GM12878 (cell line): ENCODE measurements at regions not wholly inside any gene's neighbourhood (a gene's known extent, or its start where the extent isn't known, plus 50 kb on each side); places are given as distances from the start of the nearest gene placed in this dataset.

ENCODE experiments used
- ATAC-seq: fragments of 200-7000 bp; cut with Tn5 transposase; 3 replicates; pipeline ENCODE4 v1.9.1; 2020; ENCODE audit warnings: mild to moderate bottlenecking, moderate library complexity
- BruUV-seq: library from RNA; stranded (reverse); fragments of 400-500 nt; replicated peaks from 2 replicates; lab custom pipeline; 2021; lab: Mats Ljungman, UMichigan
- CTCF ChIA-PET: fragments of 300-600 bp; sonication (Branson Sonifier 250); formaldehyde crosslinking; extraction: SDS; loops from one replicate; lab custom pipeline; 2021; ENCODE audit warnings: inconsistent platforms; lab: Yijun Ruan, JAX
- POLR2A ChIA-PET: fragments of 350-600 bp; formaldehyde crosslinking; extraction: SDS; loops from one replicate; lab custom pipeline; 2021; ENCODE audit warnings: inconsistent platforms; lab: Charles Lee
- RAD21 ChIA-PET: fragments of 300-600 bp; sonication (Branson Sonifier 250); formaldehyde crosslinking; loops from one replicate; lab custom pipeline; 2023; ENCODE audit warnings: antibody characterized with exemption; ENCODE audit not compliant: unreplicated experiment; lab: Charles Lee
- SMC1A ChIA-PET: fragments of 300-600 bp; sonication (Branson Sonifier 250); formaldehyde crosslinking; loops from one replicate; lab custom pipeline; 2023; ENCODE audit not compliant: unreplicated experiment, uncharacterized antibody; lab: Charles Lee
- DNase-seq: peaks from one replicate; pipeline ENCODE4 v3.0.0-alpha.2; 2011; ENCODE audit warnings: low read depth, low spot score
- FAIRE-seq: peaks from 3 replicates; lab custom pipeline; 2011; peaks lifted over from hg19 to GRCh38; lab: Jason Lieb, UNC
- H2AFZ ChIP-seq: 2 replicates; pipeline ENCODE4 v1.6.0; 2011; ENCODE audit warnings: low read depth, low read length, control low read depth; ENCODE audit not compliant: control insufficient read depth
- H3K27ac ChIP-seq: 2 replicates; pipeline ENCODE4 v1.5.1; 2011; ENCODE audit warnings: control low read depth; ENCODE audit not compliant: control insufficient read depth, insufficient read depth
- H3K27me3 ChIP-seq, 2 experiments: replicated peaks in 1 of 2; 2 replicates each; pipeline versions ENCODE4 v1.6.0 to v1.6.1; 2011; ENCODE audit warnings: low read length in 1 of 2; ENCODE audit not compliant: control insufficient read depth in 2 of 2, insufficient read depth in 2 of 2
- H3K36me3 ChIP-seq, 2 experiments: 2 replicates each; pipeline ENCODE4 v1.5.1; 2011; ENCODE audit warnings: low read length in 1 of 2; ENCODE audit not compliant: control insufficient read depth in 2 of 2, insufficient read depth in 2 of 2
- H3K4me1 ChIP-seq: 2 replicates; pipeline ENCODE4 v1.6.1; 2011; ENCODE audit warnings: mild to moderate bottlenecking, low read length, moderate library complexity, mixed read lengths; ENCODE audit not compliant: control insufficient read depth, insufficient read depth
- H3K4me2 ChIP-seq: 2 replicates; pipeline ENCODE4 v1.6.0; 2011; ENCODE audit warnings: control low read depth; ENCODE audit not compliant: control insufficient read depth, insufficient read depth
- H3K4me3 ChIP-seq: fragments of 200-600 bp; sonication (generic); 2 replicates; pipeline ENCODE4 v1.5.1; 2016
- H3K79me2 ChIP-seq: 2 replicates; pipeline ENCODE4 v1.6.0; 2011; ENCODE audit warnings: low read length; ENCODE audit not compliant: control insufficient read depth, insufficient read depth
- H3K9ac ChIP-seq: 2 replicates; pipeline ENCODE4 v1.8.0; 2011; ENCODE audit warnings: low read length, control low read depth, mixed read lengths; ENCODE audit not compliant: control insufficient read depth, insufficient read depth
- H3K9me3 ChIP-seq: replicated peaks from 3 replicates; pipeline ENCODE4 v1.5.1; 2011; ENCODE audit warnings: mild to moderate bottlenecking, low read length; ENCODE audit not compliant: control insufficient read depth, insufficient read depth
- H4K20me1 ChIP-seq: 2 replicates; pipeline ENCODE4 v1.6.0; 2011; ENCODE audit not compliant: control insufficient read depth, insufficient read depth
- BCL11A ChIP-seq: IDR thresholded peaks from 2 replicates; pipeline ENCODE4 v1.6.1; 2011; ENCODE audit warnings: low read depth, low read length
- BHLHE40 ChIP-seq, 2 experiments: fragments of 450-650 bp in 1 of 2; IDR thresholded peaks; 2 replicates each; pipeline ENCODE4 v1.6.1; 2011 to 2017; ENCODE audit warnings: low read depth in 2 of 2, borderline replicate concordance in 1 of 2, improper control_type of control experiment in 1 of 2, low read length in 1 of 2, mild to moderate bottlenecking in 1 of 2
- BMI1 ChIP-seq: fragments of 450-650 bp; IDR thresholded peaks from 2 replicates; pipeline ENCODE4 v1.6.1; 2016; ENCODE audit warnings: mild to moderate bottlenecking, moderate library complexity, borderline replicate concordance
- CREM ChIP-seq: IDR thresholded peaks from 2 replicates; pipeline ENCODE4 v1.6.1; 2014; ENCODE audit warnings: antibody characterized with exemption, low read depth
- NBN ChIP-seq: fragments of 450-650 bp; IDR thresholded peaks from 2 replicates; pipeline ENCODE4 v1.6.1; 2016
- NFYB ChIP-seq: IDR thresholded peaks from 2 replicates; pipeline ENCODE4 v1.6.1; 2011; ENCODE audit warnings: low read depth, mild to moderate bottlenecking, low read length, improper control_type of control experiment, moderate library complexity; ENCODE audit not compliant: insufficient read depth
- RAD21 ChIP-seq: IDR thresholded peaks from 2 replicates; pipeline ENCODE4 v1.6.1; 2011; ENCODE audit warnings: mild to moderate bottlenecking, low read depth, low read length, moderate library complexity; ENCODE audit not compliant: insufficient read depth
- RCOR1 ChIP-seq: conservative IDR thresholded peaks from 2 replicates; pipeline ENCODE4 v1.6.1; 2012; ENCODE audit warnings: low read depth, low read length, improper control_type of control experiment
- RFX5 ChIP-seq: IDR thresholded peaks from 2 replicates; pipeline ENCODE4 v1.6.1; 2011; ENCODE audit warnings: low read depth, low read length, improper control_type of control experiment
- SMARCA5 ChIP-seq: fragments of 450-650 bp; IDR thresholded peaks from 2 replicates; pipeline ENCODE4 v1.6.1; 2017; ENCODE audit warnings: mild to moderate bottlenecking
- SP1 ChIP-seq: IDR thresholded peaks from one replicate; pipeline ENCODE4 v1.6.1; 2011; ENCODE audit warnings: low read depth, low read length
- SREBF2 ChIP-seq: IDR thresholded peaks from 2 replicates; pipeline ENCODE4 v1.6.1; 2012; ENCODE audit warnings: mild to moderate bottlenecking, low read length
- WRNIP1 ChIP-seq: IDR thresholded peaks from 2 replicates; pipeline ENCODE4 v1.6.1; 2011; ENCODE audit warnings: low read depth, low read length, improper control_type of control experiment, borderline replicate concordance
- ZNF274 ChIP-seq: IDR thresholded peaks from one replicate; pipeline ENCODE4 v1.8.0; 2011; ENCODE audit not compliant: insufficient read length, insufficient read depth
- ZZZ3 ChIP-seq: IDR thresholded peaks from 2 replicates; pipeline ENCODE4 v1.6.1; 2011; ENCODE audit warnings: low read depth; ENCODE audit not compliant: control insufficient read depth, insufficient read length
- WGBS: methylation state at CpG from one replicate; pipeline ENCODE4 v1.1.6; 2016; ENCODE audit warnings: low lambda C conversion rate; ENCODE audit not compliant: insufficient replicate concordance, insufficient coverage; ENCODE audit errors: missing lambda C conversion rate; 5-methylcytosine and 5-hydroxymethylcytosine counted together
- in situ Hi-C: fragments of 300-500 bp; cut with MboI; formaldehyde crosslinking; loops from 9 replicates; pipeline ENCODE4 v1.14.3; 2018; ENCODE audit warnings: mixed read lengths
- intact Hi-C: fragments of 100-400 bp; cut with micrococcal nuclease; formaldehyde crosslinking; loops from one replicate; pipeline ENCODE4 v1.14.2; 2022; ENCODE audit not compliant: unreplicated experiment
- TF ChIP-seq, protein P1 (sequence below), 3 experiments: IDR thresholded peaks in 2 of 3; conservative IDR thresholded peaks in 1 of 3; 2 replicates each; pipeline ENCODE4 v1.5.1; 2011; ENCODE audit warnings: low read depth in 3 of 3, low read length in 3 of 3, mild to moderate bottlenecking in 3 of 3, control low read depth in 2 of 3, moderate library complexity in 2 of 3, inconsistent platforms in 1 of 3, mixed read lengths in 1 of 3; ENCODE audit not compliant: control insufficient read depth in 2 of 3, insufficient read depth in 1 of 3; ENCODE audit errors: extremely low read depth in 1 of 3

DNA sequence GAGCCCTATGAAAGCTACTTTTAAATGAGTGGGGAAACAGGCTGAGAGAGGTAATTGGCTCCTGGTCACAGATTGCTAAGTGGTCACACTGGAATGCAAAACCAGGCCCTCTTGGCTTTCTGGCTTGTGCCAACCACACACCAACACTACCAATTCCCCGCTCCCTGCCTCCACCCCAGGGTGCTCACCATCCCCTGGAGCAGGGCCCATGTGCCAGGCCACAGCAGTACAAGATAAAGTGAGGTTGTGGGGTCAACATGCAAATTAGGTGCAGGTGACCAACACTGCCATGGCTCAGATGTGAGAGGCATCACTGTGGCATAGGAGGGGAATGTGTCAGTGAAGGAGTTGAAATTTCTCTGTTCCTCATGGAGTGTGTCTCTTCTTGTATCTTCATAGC is 312.5 kb downstream of the MYCN start:
- ChIA-PET CTCF (no interaction called here), POLR2A (no interaction called here), SMC1A (no interaction called here), RAD21 (no interaction called here)
- H3K36me3 ChIP-seq: no peaks in the 10 kb centered on the region
- DNase-seq (no peak), FAIRE-seq (no peak), ATAC-seq (no peak)
- no peak overlapping the region for H3K27ac ChIP-seq
- no peak overlapping the region for H3K4me3 ChIP-seq
- no peak overlapping the region for H3K9ac ChIP-seq
- H4K20me1 ChIP-seq: no peaks in the 10 kb centered on the region
- H3K79me2 ChIP-seq: no peaks in the 10 kb centered on the region
- no TSS peak for BruUV-seq
- intact Hi-C loops (no loop called here), in situ Hi-C loops (no loop called here)
- TF ChIP-seq SREBF2: no peak
- TF ChIP-seq RAD21: no peak
- TF ChIP-seq NBN: no peak
- TF ChIP-seq SP1: no peak
- no peak for TF ChIP-seq RCOR1
- TF ChIP-seq BMI1: no peak
- TF ChIP-seq CREM: no peak
- TF ChIP-seq BCL11A: no peak
- TF ChIP-seq NFYB: no peak
- TF ChIP-seq RFX5: no peak
- H3K4me1 ChIP-seq: no peaks in the 10 kb centered on the region
- whole genome bisulfite sequencing: 0% methylated on average over 1 of the region's 1 CpG
- no peaks in the 10 kb centered on the region; a peak in 1 of 4 replicates for H3K27me3 ChIP-seq
- no peak overlapping the region for H3K4me2 ChIP-seq
- no peaks in the 10 kb centered on the region for H3K9me3 ChIP-seq
- no peak overlapping the region for H2AFZ ChIP-seq

DNA sequence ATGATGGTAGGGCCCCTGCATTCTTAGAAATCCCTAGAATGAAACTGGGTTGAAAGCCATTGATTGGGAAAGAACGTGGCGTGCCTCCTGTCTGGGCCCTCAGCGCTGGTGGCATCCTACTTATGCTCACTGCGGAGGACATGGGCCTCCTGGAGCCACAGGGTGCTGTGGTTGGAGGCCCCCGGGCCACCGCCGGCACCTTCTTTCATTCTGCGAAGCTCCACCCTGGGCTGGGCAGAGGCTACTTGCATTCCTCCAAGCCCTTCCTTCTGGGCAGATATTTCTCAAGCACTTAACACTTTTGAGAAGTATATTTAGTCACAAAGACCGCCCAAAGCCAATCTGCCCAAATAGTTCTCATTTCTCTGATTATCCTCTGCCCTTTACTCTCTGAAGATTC is 311.9 kb downstream of the MYCN start:
- Histone ChIP-seq H3K4me2 (no peak overlapping the region), H3K4me1 (no peaks in the 10 kb centered on the region), H3K79me2 (no peaks in the 10 kb centered on the region), H3K4me3 (no peak overlapping the region), H3K36me3 (no peaks in the 10 kb centered on the region), H4K20me1 (no peaks in the 10 kb centered on the region), H3K27me3 (no peaks in the 10 kb centered on the region; a peak in 2 of 4 replicates), H3K9me3 (no peaks in the 10 kb centered on the region)
- RAD21 ChIA-PET: no interaction called here
- DNase-seq (no peak), FAIRE-seq (no peak), ATAC-seq (no peak)
- POLR2A ChIA-PET: no interaction called here
- 21% methylated on average over 9 of the region's 9 CpGs for WGBS
- in situ Hi-C loops: no loop called here
- no TSS peak for BruUV-seq
- TF ChIP-seq BHLHE40 (IDR thresholded peaks at IDR 0.05; ENCODE audit: borderline replicate concordance in 1 of 2, low read depth in 2 of 2, low read length in 1 of 2) (no peak), WRNIP1 (no peak), ZNF274 (no peak), ZZZ3 (no peak), SMARCA5 (no peak)
- TF ChIP-seq, protein P1, sequence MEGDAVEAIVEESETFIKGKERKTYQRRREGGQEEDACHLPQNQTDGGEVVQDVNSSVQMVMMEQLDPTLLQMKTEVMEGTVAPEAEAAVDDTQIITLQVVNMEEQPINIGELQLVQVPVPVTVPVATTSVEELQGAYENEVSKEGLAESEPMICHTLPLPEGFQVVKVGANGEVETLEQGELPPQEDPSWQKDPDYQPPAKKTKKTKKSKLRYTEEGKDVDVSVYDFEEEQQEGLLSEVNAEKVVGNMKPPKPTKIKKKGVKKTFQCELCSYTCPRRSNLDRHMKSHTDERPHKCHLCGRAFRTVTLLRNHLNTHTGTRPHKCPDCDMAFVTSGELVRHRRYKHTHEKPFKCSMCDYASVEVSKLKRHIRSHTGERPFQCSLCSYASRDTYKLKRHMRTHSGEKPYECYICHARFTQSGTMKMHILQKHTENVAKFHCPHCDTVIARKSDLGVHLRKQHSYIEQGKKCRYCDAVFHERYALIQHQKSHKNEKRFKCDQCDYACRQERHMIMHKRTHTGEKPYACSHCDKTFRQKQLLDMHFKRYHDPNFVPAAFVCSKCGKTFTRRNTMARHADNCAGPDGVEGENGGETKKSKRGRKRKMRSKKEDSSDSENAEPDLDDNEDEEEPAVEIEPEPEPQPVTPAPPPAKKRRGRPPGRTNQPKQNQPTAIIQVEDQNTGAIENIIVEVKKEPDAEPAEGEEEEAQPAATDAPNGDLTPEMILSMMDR (IDR thresholded peaks at IDR 0.05 in 2 of 3, conservative IDR thresholded peaks at IDR 0.05 in 1 of 3; ENCODE audit: control insufficient read depth in 2 of 3, extremely low read depth in 1 of 3, insufficient read depth in 1 of 3, low read depth in 3 of 3, low read length in 3 of 3): no peak
- TF ChIP-seq, all 136 proteins: peak for 0
- H3K9ac ChIP-seq: no peak overlapping the region
- H2AFZ ChIP-seq: no peak overlapping the region
- CTCF ChIA-PET: interaction anchor here (0.6 to 1.3 kb wide), 2 partner anchors 218 to 363 kb away, joined by 3 to 4 read pairs; no protein-coding TSS in a partner anchor
- intact Hi-C loops: no loop called here
- SMC1A ChIA-PET: no interaction called here
- no peak overlapping the region for H3K27ac ChIP-seq
